ENCODE measurements at regions not wholly inside any gene's neighbourhood (a gene's known extent, or its start where the extent isn't known, plus 50 kb on each side); places are given as distances from the start of the nearest gene placed in this dataset.

GRCh38 chr10:8360365-8360764 is 305.9 kb downstream of the GATA3 start:
- TF ChIP-seq, protein P1, sequence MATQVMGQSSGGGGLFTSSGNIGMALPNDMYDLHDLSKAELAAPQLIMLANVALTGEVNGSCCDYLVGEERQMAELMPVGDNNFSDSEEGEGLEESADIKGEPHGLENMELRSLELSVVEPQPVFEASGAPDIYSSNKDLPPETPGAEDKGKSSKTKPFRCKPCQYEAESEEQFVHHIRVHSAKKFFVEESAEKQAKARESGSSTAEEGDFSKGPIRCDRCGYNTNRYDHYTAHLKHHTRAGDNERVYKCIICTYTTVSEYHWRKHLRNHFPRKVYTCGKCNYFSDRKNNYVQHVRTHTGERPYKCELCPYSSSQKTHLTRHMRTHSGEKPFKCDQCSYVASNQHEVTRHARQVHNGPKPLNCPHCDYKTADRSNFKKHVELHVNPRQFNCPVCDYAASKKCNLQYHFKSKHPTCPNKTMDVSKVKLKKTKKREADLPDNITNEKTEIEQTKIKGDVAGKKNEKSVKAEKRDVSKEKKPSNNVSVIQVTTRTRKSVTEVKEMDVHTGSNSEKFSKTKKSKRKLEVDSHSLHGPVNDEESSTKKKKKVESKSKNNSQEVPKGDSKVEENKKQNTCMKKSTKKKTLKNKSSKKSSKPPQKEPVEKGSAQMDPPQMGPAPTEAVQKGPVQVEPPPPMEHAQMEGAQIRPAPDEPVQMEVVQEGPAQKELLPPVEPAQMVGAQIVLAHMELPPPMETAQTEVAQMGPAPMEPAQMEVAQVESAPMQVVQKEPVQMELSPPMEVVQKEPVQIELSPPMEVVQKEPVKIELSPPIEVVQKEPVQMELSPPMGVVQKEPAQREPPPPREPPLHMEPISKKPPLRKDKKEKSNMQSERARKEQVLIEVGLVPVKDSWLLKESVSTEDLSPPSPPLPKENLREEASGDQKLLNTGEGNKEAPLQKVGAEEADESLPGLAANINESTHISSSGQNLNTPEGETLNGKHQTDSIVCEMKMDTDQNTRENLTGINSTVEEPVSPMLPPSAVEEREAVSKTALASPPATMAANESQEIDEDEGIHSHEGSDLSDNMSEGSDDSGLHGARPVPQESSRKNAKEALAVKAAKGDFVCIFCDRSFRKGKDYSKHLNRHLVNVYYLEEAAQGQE (IDR thresholded peaks at IDR 0.05; ENCODE audit: low read depth): no peak
- no peak for TF ChIP-seq TCF12 (IDR thresholded peaks at IDR 0.05; ENCODE audit: low read depth)
- no peak for TF ChIP-seq ZBTB7A (IDR thresholded peaks at IDR 0.05; ENCODE audit: low read depth)
- TF ChIP-seq CEBPB (IDR thresholded peaks at IDR 0.05): no peak
- TF ChIP-seq TAF1 (IDR thresholded peaks at IDR 0.05; ENCODE audit: low read depth): no peak
- no peak for TF ChIP-seq MAX (IDR thresholded peaks at IDR 0.05)
- no peak for TF ChIP-seq YY1 (IDR thresholded peaks at IDR 0.05; ENCODE audit: low read depth)
- TF ChIP-seq USF1 (IDR thresholded peaks at IDR 0.05): no peak
- no peak for TF ChIP-seq EGR1 (IDR thresholded peaks at IDR 0.05)
- TF ChIP-seq FOXM1 (IDR thresholded peaks at IDR 0.05; ENCODE audit: borderline replicate concordance, low read depth): no peak
- TF ChIP-seq TEAD4 (IDR thresholded peaks at IDR 0.05): no peak

DNA sequence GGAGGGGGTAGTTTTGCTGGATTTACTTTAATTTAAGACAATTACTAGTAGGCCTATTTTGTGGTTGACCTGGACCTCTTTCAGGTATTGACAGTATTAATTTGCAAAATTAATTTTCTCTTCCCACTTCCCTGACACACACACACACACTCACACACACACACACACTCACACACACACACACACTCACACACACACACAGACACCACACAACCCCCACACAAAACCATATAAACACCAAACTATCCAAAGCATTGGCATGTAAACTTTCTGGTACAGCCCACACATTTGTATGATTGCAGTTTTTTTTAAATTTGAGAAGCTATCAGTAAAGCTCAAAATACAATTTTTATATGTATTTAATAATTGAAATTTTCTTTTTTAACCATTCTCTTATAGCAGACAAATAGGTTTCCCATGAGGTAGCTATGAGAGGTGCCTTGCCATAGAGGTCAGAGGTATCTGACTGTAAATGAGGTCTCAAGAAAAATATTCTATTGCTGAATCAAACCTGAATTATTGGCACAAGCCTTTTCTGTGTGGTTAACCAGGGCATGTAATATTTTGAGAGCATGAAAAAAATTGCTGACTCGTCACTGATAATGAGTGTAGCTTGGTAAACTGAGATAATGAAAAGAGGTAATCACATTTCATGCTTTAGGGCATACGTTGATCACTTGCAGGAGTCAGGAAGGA is 306.5 kb downstream of the GATA3 start:
- TF ChIP-seq, protein P1 (IDR thresholded peaks at IDR 0.05; ENCODE audit: low read depth): no peak
- TF ChIP-seq USF1 (IDR thresholded peaks at IDR 0.05) (no peak), CEBPB (IDR thresholded peaks at IDR 0.05) (no peak)

DNA sequence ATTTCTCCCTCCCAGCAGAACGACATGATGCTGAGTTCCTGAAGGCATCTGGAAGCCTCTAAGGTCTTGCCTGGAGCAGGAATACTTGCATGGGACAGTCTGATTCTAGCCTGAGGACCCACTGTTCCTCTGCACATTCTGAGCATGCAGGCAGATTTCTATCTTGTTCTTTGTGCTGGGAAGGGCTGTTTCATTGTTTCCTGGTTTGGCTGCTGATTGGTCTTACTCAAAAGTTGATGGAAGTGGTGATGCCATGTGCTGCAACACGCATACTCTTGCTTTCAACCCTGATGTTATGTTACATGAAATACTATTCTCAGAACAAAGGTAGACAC is 307.0 kb downstream of the GATA3 start:
- TF ChIP-seq FOXM1 (IDR thresholded peaks at IDR 0.05; ENCODE audit: borderline replicate concordance, low read depth) (no peak), EP300 (IDR thresholded peaks at IDR 0.05; ENCODE audit: borderline replicate concordance) (no peak), TCF12 (IDR thresholded peaks at IDR 0.05; ENCODE audit: low read depth) (no peak), TEAD4 (IDR thresholded peaks at IDR 0.05) (no peak), ZBTB7A (IDR thresholded peaks at IDR 0.05; ENCODE audit: low read depth) (no peak), TAF1 (IDR thresholded peaks at IDR 0.05; ENCODE audit: low read depth) (no peak), YY1 (IDR thresholded peaks at IDR 0.05; ENCODE audit: low read depth) (no peak), CEBPB (IDR thresholded peaks at IDR 0.05) (no peak), MAX (IDR thresholded peaks at IDR 0.05) (no peak), CREB1 (IDR thresholded peaks at IDR 0.05; ENCODE audit: low read depth) (no peak), RAD21 (IDR thresholded peaks at IDR 0.05; ENCODE audit: low read depth) (no peak), NFIC (IDR thresholded peaks at IDR 0.05) (no peak)
- TF ChIP-seq, protein P1 (IDR thresholded peaks at IDR 0.05; ENCODE audit: low read depth): no peak

DNA sequence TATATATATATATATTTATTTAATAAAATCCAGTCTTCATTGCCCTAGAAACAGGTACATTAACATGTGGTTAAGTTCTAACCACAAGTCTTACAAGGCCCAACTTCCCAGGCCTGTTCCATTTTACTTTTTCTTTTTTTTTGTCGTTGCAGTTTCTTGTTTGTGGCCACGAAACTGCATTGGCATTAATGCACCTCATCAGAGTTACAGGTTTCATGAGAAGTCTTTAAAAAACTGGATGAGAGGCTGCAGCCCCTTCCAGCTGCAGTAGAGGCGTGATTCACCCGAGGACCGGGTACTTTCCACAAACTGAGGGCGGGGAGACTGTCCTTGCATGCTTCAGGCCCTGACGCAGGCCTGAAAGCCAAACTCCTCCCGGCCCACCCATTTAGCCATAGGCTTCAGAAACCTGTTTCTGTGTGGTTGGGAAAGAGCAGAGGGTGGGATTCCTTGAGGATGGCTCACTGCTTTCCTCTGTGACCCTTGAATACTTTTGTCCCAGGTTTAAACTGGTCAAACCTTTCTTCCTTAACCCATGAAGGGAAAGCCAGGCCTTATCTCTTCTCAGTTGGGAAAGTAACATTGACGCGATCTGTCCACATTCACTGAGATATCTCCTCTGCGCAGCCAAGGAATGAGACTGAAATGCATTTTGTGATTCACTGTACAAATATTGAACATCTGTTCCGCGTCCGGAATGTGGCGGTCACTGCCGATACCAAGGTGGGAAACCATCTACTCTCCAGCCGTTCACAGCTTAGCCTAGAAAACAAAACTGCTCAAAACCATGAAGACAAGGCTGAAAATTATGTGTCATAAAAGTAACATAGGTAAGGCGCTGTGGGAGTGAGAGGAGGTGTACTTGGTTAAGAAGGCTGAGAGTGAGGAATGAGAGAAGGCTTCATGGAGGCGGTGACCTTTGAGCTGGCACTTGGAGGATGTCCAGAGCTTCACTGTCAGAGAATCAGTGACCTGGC is 311.7 kb downstream of the GATA3 start:
- TF ChIP-seq TAF1 (IDR thresholded peaks at IDR 0.05; ENCODE audit: low read depth): no peak
- TF ChIP-seq CEBPB (IDR thresholded peaks at IDR 0.05): no peak
- no peak for TF ChIP-seq CREB1 (IDR thresholded peaks at IDR 0.05; ENCODE audit: low read depth)
- no peak for TF ChIP-seq NFIC (IDR thresholded peaks at IDR 0.05)
- no peak for TF ChIP-seq FOXM1 (IDR thresholded peaks at IDR 0.05; ENCODE audit: borderline replicate concordance, low read depth)
- TF ChIP-seq TEAD4 (IDR thresholded peaks at IDR 0.05): no peak
- no peak for TF ChIP-seq YY1 (IDR thresholded peaks at IDR 0.05; ENCODE audit: low read depth)
- TF ChIP-seq RAD21 (IDR thresholded peaks at IDR 0.05; ENCODE audit: low read depth): no peak
- no peak for TF ChIP-seq USF1 (IDR thresholded peaks at IDR 0.05)
- no peak for TF ChIP-seq EP300 (IDR thresholded peaks at IDR 0.05; ENCODE audit: borderline replicate concordance)
- TF ChIP-seq ZBTB7A (IDR thresholded peaks at IDR 0.05; ENCODE audit: low read depth): no peak
- TF ChIP-seq, protein P1 (IDR thresholded peaks at IDR 0.05; ENCODE audit: low read depth): no peak
- no peak for TF ChIP-seq TCF12 (IDR thresholded peaks at IDR 0.05; ENCODE audit: low read depth)
